Lung (tissue), 11 donors: ENCODE measurements at regions not wholly inside any gene's neighbourhood (a gene's known extent, or its start where the extent isn't known, plus 50 kb on each side); places are given as distances from the start of the nearest gene placed in this dataset.

Experiments used
- ATAC-seq: fragments of 200-7000 bp; cut with Tn5 transposase; one replicate; pipeline ENCODE4 v1.9.1; 2020; ENCODE audit warnings: moderate number of reproducible peaks; ENCODE audit not compliant: insufficient read depth, low FRiP score
- DNase-seq, 3 donors: peaks; one replicate each; pipeline ENCODE4 v3.0.0-alpha.2; 2013 to 2017
- H3K27ac ChIP-seq, 2 donors: one replicate each; pipeline ENCODE4 v1.5.1; 2013; ENCODE audit warnings: mild to moderate bottlenecking in 2 of 2, moderate library complexity in 2 of 2, control low read depth in 1 of 2, inconsistent platforms in 1 of 2, low read depth in 1 of 2, low read length in 1 of 2
- H3K27me3 ChIP-seq, 3 donors: one replicate each; pipeline ENCODE4 v1.5.1; 2013; ENCODE audit warnings: low read length in 2 of 3; ENCODE audit not compliant: control insufficient read depth in 3 of 3, insufficient read depth in 3 of 3
- H3K36me3 ChIP-seq, 4 donors: one replicate each; pipeline ENCODE4 v1.5.1; 2013; ENCODE audit warnings: low read length in 4 of 4, mild to moderate bottlenecking in 1 of 4, moderate library complexity in 1 of 4; ENCODE audit not compliant: control insufficient read depth in 4 of 4, insufficient read depth in 4 of 4
- H3K4me1 ChIP-seq, 5 donors: one replicate each; pipeline ENCODE4 v1.5.1; 2013; ENCODE audit warnings: low read length in 5 of 5, mild to moderate bottlenecking in 2 of 5, moderate library complexity in 1 of 5; ENCODE audit not compliant: control insufficient read depth in 5 of 5, insufficient read depth in 5 of 5
- H3K4me3 ChIP-seq: one replicate; pipeline ENCODE4 v1.5.1; 2013; ENCODE audit warnings: mild to moderate bottlenecking, control low read depth, moderate library complexity
- H3K9ac ChIP-seq, 2 donors: one replicate each; pipeline ENCODE4 v1.5.1; 2013; ENCODE audit warnings: low read length in 2 of 2, control low read depth in 1 of 2; ENCODE audit not compliant: insufficient read depth in 1 of 2
- H3K9me3 ChIP-seq, 4 donors: one replicate each; pipeline ENCODE4 v1.5.1; 2013; ENCODE audit warnings: low read length in 3 of 4, mild to moderate bottlenecking in 1 of 4, moderate library complexity in 1 of 4; ENCODE audit not compliant: control insufficient read depth in 4 of 4, insufficient read depth in 3 of 4
- CTCF ChIP-seq: IDR thresholded peaks from 2 replicates; pipeline ENCODE4 v1.5.1; 2012; ENCODE audit warnings: mild to moderate bottlenecking; ENCODE audit errors: control extremely low read depth, extremely low read depth
- WGBS, 2 donors: extraction: QIAGEN DNeasy Blood & Tissue Kit; methylation state at CpG; one replicate each; pipeline ENCODE4 v1.1.7; 2013; 5-methylcytosine and 5-hydroxymethylcytosine counted together
- donor health status: control.
- donor health status: control.
- donor health status: Bipolar disorder and iron deficiency.
- donor health status: healthy.
- donor health status: DM: yes; HTN: yes; CAD: no.

GRCh38 chr17:79230576-79230975 lies 156.0 kb downstream of the ENGASE start:
- H3K9ac ChIP-seq = no peak overlapping the region
- peaks cover 0 to 4% (median 0%) of the 10 kb centered on the region in 4 donors for H3K9me3 ChIP-seq
- ATAC-seq = no peak
- H3K36me3 ChIP-seq = no peaks in the 10 kb centered on the region
- no peaks in the 10 kb centered on the region for H3K4me1 ChIP-seq
- no peak for TF ChIP-seq CTCF
- H3K27me3 ChIP-seq = peaks cover 0 to 12% (median 8%) of the 10 kb centered on the region in 3 donors
- no peak overlapping the region for H3K27ac ChIP-seq
- 72 to 84% methylated on average over 7 of the region's 7 CpGs for WGBS, 2 donors
- no peak for DNase-seq
- H3K4me3 ChIP-seq = no peak overlapping the region

- no peaks in the 10 kb centered on the region for H3K9me3 ChIP-seq
- no peaks in the 10 kb centered on the region for H3K36me3 ChIP-seq
- ATAC-seq (no peak), DNase-seq (no peak)
- peaks cover 4 to 36% (median 24%) of the 10 kb centered on the region in 3 donors for H3K27me3 ChIP-seq
- 95 to 96% methylated on average over 2 of the region's 2 CpGs for WGBS, 2 donors
- H3K4me1 ChIP-seq = no peaks in the 10 kb centered on the region
- H3K27ac ChIP-seq = no peak overlapping the region
- TF ChIP-seq CTCF = no peak
- H3K9ac ChIP-seq = no peak overlapping the region
- H3K4me3 ChIP-seq = no peak overlapping the region
Measured at GRCh38 chr17:79226037-79226436, 151.4 kb downstream of the ENGASE start.

GRCh38 chr17:79224903-79225302 lies 150.3 kb downstream of the ENGASE start:
- Histone ChIP-seq H3K9me3 (no peaks in the 10 kb centered on the region), H3K9ac (no peak overlapping the region), H3K4me1 (peaks cover 0 to 3% (median 0%) of the 10 kb centered on the region in 5 donors), H3K4me3 (no peak overlapping the region), H3K27ac (no peak overlapping the region), H3K36me3 (no peaks in the 10 kb centered on the region), H3K27me3 (peaks cover 4 to 45% (median 31%) of the 10 kb centered on the region in 3 donors)
- DNase-seq = no peak
- WGBS, 2 donors = 66 to 86% methylated on average over 5 of the region's 5 CpGs
- no peak for TF ChIP-seq CTCF
- ATAC-seq = no peak

- Histone ChIP-seq H3K4me3 (no peak overlapping the region), H3K9me3 (no peaks in the 10 kb centered on the region), H3K27me3 (peaks cover 5 to 46% (median 32%) of the 10 kb centered on the region in 3 donors), H3K27ac (no peak overlapping the region), H3K36me3 (no peaks in the 10 kb centered on the region), H3K4me1 (peaks cover 0 to 3% (median 0%) of the 10 kb centered on the region in 5 donors), H3K9ac (no peak overlapping the region)
- ATAC-seq = no peak
- no peak for DNase-seq
- TF ChIP-seq CTCF = no peak
- 43 to 84% methylated on average over 4 of the region's 4 CpGs for WGBS, 2 donors
Measured at GRCh38 chr17:79224476-79224875, 149.9 kb downstream of the ENGASE start.
